Skeletal muscle tissue (tissue), 3 donors: ENCODE measurements at regions not wholly inside any gene's neighbourhood (a gene's known extent, or its start where the extent isn't known, plus 50 kb on each side); places are given as distances from the start of the nearest gene placed in this dataset.

Experiments
- H3K27ac ChIP-seq: one replicate; pipeline ENCODE4 v1.7.0; 2013; ENCODE audit warnings: mild to moderate bottlenecking, low read depth, low read length, inconsistent platforms
- H3K27me3 ChIP-seq, 3 donors: one replicate each; pipeline ENCODE4 v1.7.0; 2013; ENCODE audit warnings: low read length in 3 of 3; ENCODE audit not compliant: control insufficient read depth in 3 of 3, insufficient read depth in 3 of 3
- H3K36me3 ChIP-seq, 3 donors: one replicate each; pipeline ENCODE4 v1.7.0; 2013; ENCODE audit warnings: low read length in 3 of 3; ENCODE audit not compliant: control insufficient read depth in 3 of 3, insufficient read depth in 3 of 3
- H3K4me1 ChIP-seq, 3 donors: one replicate each; pipeline ENCODE4 v1.7.0; 2013; ENCODE audit warnings: low read length in 3 of 3, mild to moderate bottlenecking in 3 of 3; ENCODE audit not compliant: control insufficient read depth in 3 of 3, insufficient read depth in 3 of 3
- H3K4me3 ChIP-seq, 3 donors: one replicate each; pipeline ENCODE4 v1.7.0; 2013; ENCODE audit warnings: low read length in 3 of 3
- H3K9ac ChIP-seq, 3 donors: one replicate each; pipeline ENCODE4 v1.7.0; 2013; ENCODE audit warnings: low read length in 3 of 3, mild to moderate bottlenecking in 3 of 3, moderate library complexity in 2 of 3, low read depth in 1 of 3
- H3K9me3 ChIP-seq, 3 donors: one replicate each; pipeline ENCODE4 v1.7.0; 2013; ENCODE audit warnings: low read length in 3 of 3; ENCODE audit not compliant: control insufficient read depth in 3 of 3
- donor health status: Osteomylitis.

DNA sequence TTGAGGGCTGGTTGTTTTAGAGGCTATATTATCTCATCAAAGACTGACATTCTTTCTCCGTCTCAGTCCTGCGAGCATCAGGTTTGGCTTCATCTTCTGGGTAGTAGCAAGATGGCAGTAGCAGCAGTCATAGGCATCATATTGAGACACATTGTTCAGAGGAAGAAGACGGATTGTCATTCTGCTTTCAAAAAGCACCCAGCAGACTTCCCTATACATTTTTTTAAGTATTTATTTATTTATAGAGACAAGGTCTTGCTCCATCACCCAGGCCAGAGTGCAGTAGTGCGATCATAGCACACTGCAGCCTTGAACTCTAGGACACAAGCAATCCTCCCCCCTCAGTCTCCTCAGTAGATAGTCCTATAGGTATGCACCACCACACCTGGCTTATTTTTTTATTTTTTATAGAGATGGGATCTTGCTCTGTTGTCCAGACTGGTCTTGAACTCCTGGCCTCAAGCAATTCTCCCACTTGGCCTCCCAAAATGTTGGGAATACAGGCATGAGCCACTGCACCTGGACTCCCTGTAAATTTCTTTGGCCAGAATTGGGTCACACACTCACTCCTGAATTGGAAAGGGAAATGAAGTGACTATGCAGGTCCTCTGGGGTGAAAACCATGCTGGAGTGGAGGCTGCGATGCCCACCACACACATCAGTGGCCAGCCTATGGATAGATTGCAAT is 125.4 kb downstream of the SLC38A6 start:
- H3K27ac ChIP-seq = peak overlapping the region; percentile 41
- H3K27me3 ChIP-seq = no peaks in the 10 kb centered on the region
- H3K36me3 ChIP-seq = no peaks in the 10 kb centered on the region
- no peaks in the 10 kb centered on the region for H3K9me3 ChIP-seq
- H3K9ac ChIP-seq = peak overlapping the region in 1 of 3 donors; percentile 57
- peaks cover 78 to 79% (median 78%) of the 10 kb centered on the region in 3 donors for H3K4me1 ChIP-seq
- H3K4me3 ChIP-seq = no peak overlapping the region

- H3K27me3 ChIP-seq = no peaks in the 10 kb centered on the region
- peaks cover 58 to 61% (median 60%) of the 10 kb centered on the region in 3 donors for H3K4me1 ChIP-seq
- H3K36me3 ChIP-seq = no peaks in the 10 kb centered on the region
- H3K9me3 ChIP-seq = no peaks in the 10 kb centered on the region
- H3K4me3 ChIP-seq = no peak overlapping the region
- H3K27ac ChIP-seq = peak overlapping the region; percentile 80
- peak overlapping the region in 1 of 3 donors; percentile 36 for H3K9ac ChIP-seq
Measured at GRCh38 chr14:61104358-61104757, 123.3 kb downstream of the SLC38A6 start.

GRCh38 chr14:61103541-61104339 is 122.7 kb downstream of the SLC38A6 start:
- no peaks in the 10 kb centered on the region for H3K27me3 ChIP-seq
- H3K9ac ChIP-seq = peak overlapping the region; percentile 18 to 57 (median 52)
- H3K27ac ChIP-seq = peak overlapping the region; percentile 80
- peak overlapping the region in 1 of 3 donors; percentile 33 for H3K4me3 ChIP-seq
- H3K36me3 ChIP-seq = no peaks in the 10 kb centered on the region
- H3K9me3 ChIP-seq = no peaks in the 10 kb centered on the region
- H3K4me1 ChIP-seq = peaks cover 52 to 54% (median 54%) of the 10 kb centered on the region in 3 donors

DNA sequence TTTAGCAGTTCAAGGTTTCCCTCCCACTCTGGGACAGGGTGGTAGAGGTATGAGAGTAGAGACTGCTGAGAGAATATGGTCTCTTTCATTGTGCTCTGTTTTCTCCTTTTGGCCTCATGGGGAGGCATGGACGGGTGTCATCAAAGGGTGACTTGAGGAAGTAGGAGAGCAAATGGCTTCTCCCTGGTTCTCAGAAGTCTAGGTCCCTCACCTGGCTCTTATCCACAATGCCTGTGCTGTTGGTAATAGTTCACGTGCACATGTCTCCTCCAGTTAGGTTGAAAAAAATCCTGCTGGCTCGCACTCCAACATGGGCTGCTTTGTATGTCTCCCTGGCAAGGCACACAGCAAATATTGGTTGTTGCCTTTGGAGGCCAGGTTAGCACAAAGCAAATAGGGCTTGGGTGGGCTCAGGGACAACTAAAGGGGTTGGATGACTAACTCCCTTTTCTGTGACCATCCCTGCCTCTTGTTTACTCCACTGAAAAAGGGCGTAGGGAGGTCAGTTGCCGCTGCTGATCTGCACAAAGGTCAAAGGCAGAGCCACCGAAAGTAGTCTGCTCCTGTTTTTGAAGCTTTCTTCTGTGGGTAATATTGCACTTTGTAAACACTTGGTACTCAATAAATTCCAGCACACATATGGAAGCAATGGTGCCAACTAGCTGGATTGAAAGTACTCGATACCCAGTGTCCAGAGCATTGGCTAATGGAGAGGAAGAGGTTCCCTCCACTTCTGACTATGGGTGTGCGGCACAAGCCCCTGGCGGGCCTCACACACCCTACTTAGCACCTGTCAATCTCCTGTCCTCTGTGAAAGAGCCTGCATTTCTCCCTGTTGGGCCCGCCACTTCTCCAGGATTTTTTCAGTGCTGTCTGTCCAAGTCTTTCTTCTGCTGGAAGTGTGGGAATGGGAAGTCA is 121.8 kb downstream of the SLC38A6 start:
- Histone ChIP-seq H3K4me3 (peak overlapping the region in 1 of 3 donors; percentile 8), H3K27ac (peak overlapping the region; percentile 80), H3K4me1 (peaks cover 44 to 46% (median 45%) of the 10 kb centered on the region in 3 donors), H3K9me3 (no peaks in the 10 kb centered on the region), H3K36me3 (no peaks in the 10 kb centered on the region), H3K9ac (peak overlapping the region in 2 of 3 donors; percentile 2 to 52), H3K27me3 (no peaks in the 10 kb centered on the region)
